ENCODE measurements at regions not wholly inside any gene's neighbourhood (a gene's known extent, or its start where the extent isn't known, plus 50 kb on each side); places are given as distances from the start of the nearest gene placed in this dataset.

- Histone ChIP-seq H3K9me3 (no peaks in the 10 kb centered on the region), H3K36me3 (no peaks in the 10 kb centered on the region), H3K27me3 (no peaks in the 10 kb centered on the region), H3K4me3 (no peak overlapping the region)
- DNase-seq, result no peak
Measured at GRCh38 chrX:38856670-38857265, 55.5 kb downstream of the MID1IP1 start.

- Histone ChIP-seq H3K27me3 (no peaks in the 10 kb centered on the region), H3K4me3 (no peak overlapping the region), H3K36me3 (no peaks in the 10 kb centered on the region), H3K9me3 (no peaks in the 10 kb centered on the region)
- no peak for DNase-seq
Measured at GRCh38 chrX:38857736-38858523, 56.7 kb downstream of the MID1IP1 start.

GRCh38 chrX:38859602-38860001 is 58.3 kb downstream of the MID1IP1 start:
- Histone ChIP-seq H3K4me3 (no peak overlapping the region), H3K27me3 (no peaks in the 10 kb centered on the region), H3K36me3 (no peaks in the 10 kb centered on the region), H3K9me3 (no peaks in the 10 kb centered on the region)
- no peak for DNase-seq

DNA sequence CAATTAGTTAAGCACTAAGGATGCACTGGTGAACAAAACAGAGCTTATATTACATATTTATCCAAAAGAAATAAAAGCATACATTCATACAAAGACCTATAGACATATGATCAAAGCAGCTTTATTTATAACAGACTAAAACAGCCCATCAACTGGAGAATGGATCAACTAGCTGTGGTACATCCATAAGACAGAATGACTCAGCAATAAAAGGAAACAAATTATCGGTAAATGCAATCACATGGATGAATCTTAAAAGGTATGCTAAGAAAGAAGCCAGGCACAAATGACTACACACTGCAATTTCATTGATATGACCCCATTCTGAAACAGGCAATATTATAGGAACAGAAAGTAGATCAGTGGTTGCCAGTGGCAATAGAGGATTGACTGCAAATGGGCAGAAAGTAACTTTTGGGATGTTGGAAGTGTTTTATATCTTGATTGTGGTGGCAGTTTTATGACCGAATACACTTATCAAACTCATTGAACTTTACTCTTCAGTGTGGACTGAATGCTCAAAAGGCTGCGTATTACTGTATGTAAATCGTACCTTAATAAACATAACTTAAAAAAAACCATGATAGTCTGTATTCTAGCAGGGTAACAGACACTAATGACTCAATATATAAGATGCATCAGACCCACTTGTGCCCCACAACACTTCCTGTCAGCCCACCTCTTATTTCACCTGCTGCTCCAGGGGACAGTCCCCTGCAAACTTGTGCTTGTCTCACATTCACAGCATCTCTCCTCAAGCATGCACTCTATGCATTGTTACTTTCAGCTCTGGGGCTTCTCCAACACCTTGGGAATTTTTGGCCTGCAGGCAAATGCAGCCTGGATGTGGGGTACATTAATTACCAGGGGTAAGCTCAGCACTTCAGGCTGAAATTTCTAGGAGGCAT is 59.1 kb downstream of the MID1IP1 start:
- H3K36me3 ChIP-seq, result no peaks in the 10 kb centered on the region
- H3K9me3 ChIP-seq, result no peaks in the 10 kb centered on the region
- H3K4me3 ChIP-seq, result no peak overlapping the region
- DNase-seq, result no peak
- H3K27me3 ChIP-seq, result no peaks in the 10 kb centered on the region

DNA sequence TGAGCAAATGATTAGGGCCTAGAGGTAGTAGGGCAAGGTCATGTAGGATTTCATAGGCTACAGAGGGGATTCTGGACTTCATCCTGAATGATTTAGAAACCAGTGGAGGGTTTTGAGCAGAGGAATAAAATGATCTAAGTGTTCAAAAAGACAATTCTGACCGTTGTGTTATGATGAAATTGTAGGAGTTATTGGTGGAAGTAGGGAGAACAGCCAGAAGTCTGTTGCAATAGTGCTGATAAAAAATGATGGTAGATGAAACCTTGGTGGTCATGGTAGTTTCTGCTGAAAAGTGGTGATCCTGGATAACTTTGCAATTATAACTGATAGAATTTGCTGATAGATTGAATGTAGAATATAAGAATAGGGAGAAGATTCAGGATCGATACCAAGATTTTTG is 60.2 kb downstream of the MID1IP1 start:
- DNase-seq, result no peak
- no peaks in the 10 kb centered on the region for H3K9me3 ChIP-seq

DNA sequence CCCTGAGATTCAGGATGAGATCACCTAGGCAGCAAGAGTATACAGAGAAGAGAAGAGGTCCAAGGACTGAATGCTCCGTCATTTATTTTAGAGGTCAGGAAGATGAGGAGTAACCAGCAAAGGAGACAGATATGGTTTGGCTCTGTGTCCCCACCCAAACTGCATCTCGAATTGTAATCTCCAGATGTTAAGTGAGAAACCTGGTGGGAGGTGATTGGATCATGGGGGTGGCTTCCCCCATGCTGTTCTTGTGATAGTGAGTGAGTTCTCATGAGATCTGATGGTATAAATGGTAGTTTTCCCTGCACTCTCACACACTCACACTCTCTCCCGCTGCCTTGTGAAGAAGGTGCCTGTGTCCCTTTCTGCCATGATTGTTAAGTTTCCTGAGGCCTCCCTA is 60.8 kb downstream of the MID1IP1 start:
- no peaks in the 10 kb centered on the region for H3K9me3 ChIP-seq
- H3K27me3 ChIP-seq, result no peaks in the 10 kb centered on the region
- DNase-seq, result no peak
- H3K4me3 ChIP-seq, result no peak overlapping the region
- no peaks in the 10 kb centered on the region for H3K36me3 ChIP-seq

More for the DNA sequence above, 60.2 kb downstream of the MID1IP1 start:
- no peaks in the 10 kb centered on the region for H3K36me3 ChIP-seq
- H3K4me3 ChIP-seq, result no peak overlapping the region
- H3K27me3 ChIP-seq, result no peaks in the 10 kb centered on the region

DNA sequence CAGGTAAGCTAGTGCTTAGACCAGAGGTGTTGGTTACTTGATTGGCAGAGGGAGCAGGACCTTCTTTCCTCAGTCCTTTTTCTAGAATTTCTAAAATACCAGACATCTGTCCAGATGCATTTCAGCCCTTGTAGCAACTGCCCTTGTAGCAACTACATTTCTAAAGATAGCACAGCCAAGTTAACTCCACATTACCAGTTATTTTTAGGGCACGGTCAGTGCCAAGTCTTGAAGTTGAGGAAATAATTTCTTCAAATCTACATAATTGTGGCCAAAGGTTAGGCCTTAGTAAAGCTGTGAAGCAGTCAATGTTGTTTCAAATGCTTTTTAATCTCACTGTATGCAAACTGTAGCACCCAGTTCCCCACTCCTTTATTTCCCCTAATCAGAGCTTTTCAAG is 62.9 kb downstream of the MID1IP1 start:
- DNase-seq, result no peak

GRCh38 chrX:38868321-38868720 is 67.1 kb downstream of the MID1IP1 start:
- no peaks in the 10 kb centered on the region for H3K36me3 ChIP-seq
- no peaks in the 10 kb centered on the region for H3K27me3 ChIP-seq
- no peak overlapping the region for H3K4me3 ChIP-seq
- no peaks in the 10 kb centered on the region for H3K9me3 ChIP-seq
- DNase-seq, result no peak

More for the DNA sequence above, 62.9 kb downstream of the MID1IP1 start:
- Histone ChIP-seq H3K27me3 (no peaks in the 10 kb centered on the region), H3K9me3 (no peaks in the 10 kb centered on the region), H3K4me3 (no peak overlapping the region), H3K36me3 (no peaks in the 10 kb centered on the region)

DNA sequence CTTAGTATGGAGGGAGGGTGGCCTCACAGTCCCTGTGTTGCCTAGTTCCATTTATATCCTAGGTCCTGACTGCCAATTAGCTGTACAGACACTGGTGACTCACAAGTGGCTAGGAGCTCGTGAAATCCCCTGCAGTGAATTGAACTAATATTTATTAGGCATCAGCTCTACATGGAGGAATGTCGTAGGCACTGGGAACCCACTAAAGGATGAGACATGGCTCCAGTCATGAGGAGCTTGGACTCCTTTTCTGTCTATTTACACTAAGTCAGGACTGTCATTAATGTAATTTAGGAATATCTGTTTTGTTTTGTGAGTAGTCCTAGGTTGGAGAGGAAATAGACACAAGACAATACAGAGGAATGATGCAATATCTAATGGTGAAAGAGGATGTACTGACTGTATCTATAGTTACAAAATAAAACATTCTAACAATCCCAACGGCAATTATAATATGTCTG is 67.7 kb downstream of the MID1IP1 start:
- H3K27me3 ChIP-seq, result no peaks in the 10 kb centered on the region
- H3K4me3 ChIP-seq, result no peak overlapping the region
- peak; percentile 55 for DNase-seq
- no peaks in the 10 kb centered on the region for H3K9me3 ChIP-seq
- no peaks in the 10 kb centered on the region for H3K36me3 ChIP-seq

GRCh38 chrX:38870361-38870895 is 69.2 kb downstream of the MID1IP1 start:
- Histone ChIP-seq H3K4me3 (no peak overlapping the region), H3K36me3 (no peaks in the 10 kb centered on the region), H3K27me3 (no peaks in the 10 kb centered on the region), H3K9me3 (no peaks in the 10 kb centered on the region)
- no peak for DNase-seq

- DNase-seq, result no peak
- no peaks in the 10 kb centered on the region for H3K9me3 ChIP-seq
- no peaks in the 10 kb centered on the region for H3K36me3 ChIP-seq
- H3K4me3 ChIP-seq, result no peak overlapping the region
- H3K27me3 ChIP-seq, result no peaks in the 10 kb centered on the region
Measured at GRCh38 chrX:38871129-38872029, 70.1 kb downstream of the MID1IP1 start.

GRCh38 chrX:38877366-38877765 is 76.1 kb downstream of the MID1IP1 start:
- DNase-seq, result no peak
- Histone ChIP-seq H3K4me3 (no peak overlapping the region), H3K36me3 (no peaks in the 10 kb centered on the region), H3K27me3 (no peaks in the 10 kb centered on the region), H3K9me3 (no peaks in the 10 kb centered on the region)

- no peak for DNase-seq
- no peaks in the 10 kb centered on the region for H3K36me3 ChIP-seq
- H3K9me3 ChIP-seq, result no peaks in the 10 kb centered on the region
- no peaks in the 10 kb centered on the region for H3K27me3 ChIP-seq
- no peak overlapping the region for H3K4me3 ChIP-seq
Measured at GRCh38 chrX:38878641-38879340, 77.5 kb downstream of the MID1IP1 start.

GRCh38 chrX:38879631-38880220 is 78.5 kb downstream of the MID1IP1 start:
- DNase-seq, result peak; percentile 16

GRCh38 chrX:38880296-38880854 is 79.1 kb downstream of the MID1IP1 start:
- Histone ChIP-seq H3K36me3 (no peaks in the 10 kb centered on the region), H3K4me3 (no peak overlapping the region), H3K9me3 (no peaks in the 10 kb centered on the region), H3K27me3 (no peaks in the 10 kb centered on the region)
- no peak for DNase-seq

More at GRCh38 chrX:38879631-38880220, 78.5 kb downstream of the MID1IP1 start:
- Histone ChIP-seq H3K9me3 (no peaks in the 10 kb centered on the region), H3K36me3 (no peaks in the 10 kb centered on the region), H3K4me3 (no peak overlapping the region), H3K27me3 (no peaks in the 10 kb centered on the region)
